IMR-90 (cell line): ENCODE measurements at regions not wholly inside any gene's neighbourhood (a gene's known extent, or its start where the extent isn't known, plus 50 kb on each side); places are given as distances from the start of the nearest gene placed in this dataset.

Source experiments
- ATAC-seq: fragments of 200-7000 bp; cut with Tn5 transposase; 2 replicates; pipeline ENCODE4 v1.9.1; 2020; ENCODE audit warnings: low read depth, mild to moderate bottlenecking, moderate library complexity
- BruUV-seq: library from RNA; stranded (reverse); fragments of 400-500 nt; replicated peaks from 2 replicates; lab custom pipeline; 2021; lab: Mats Ljungman, UMichigan
- CTCF ChIA-PET: fragments of 300-600 bp; formaldehyde crosslinking; extraction: SDS; loops from one replicate; lab custom pipeline; 2021; ENCODE audit warnings: antibody characterized with exemption; lab: Yijun Ruan, JAX
- POLR2A ChIA-PET: fragments of 300-600 bp; sonication (Branson Sonifier 250); formaldehyde crosslinking; loops from one replicate; lab custom pipeline; 2022; ENCODE audit warnings: antibody characterized with exemption; ENCODE audit not compliant: unreplicated experiment; lab: Charles Lee
- DNase-seq: peaks from one replicate; pipeline ENCODE4 v3.0.0; 2013
- H2AFZ ChIP-seq: replicated peaks from 2 replicates; pipeline ENCODE3; 2013; ENCODE audit warnings: low read length, mild to moderate bottlenecking; ENCODE audit not compliant: poor library complexity
- H2AK5ac ChIP-seq: 2 replicates; pipeline ENCODE4 v1.6.1; 2013; ENCODE audit warnings: low read depth, low read length, inconsistent platforms
- H2AK9ac ChIP-seq: replicated peaks from 2 replicates; pipeline ENCODE3; 2013; ENCODE audit warnings: mild to moderate bottlenecking, low read depth, low read length, moderate library complexity; ENCODE audit not compliant: poor library complexity
- H2BK120ac ChIP-seq: 2 replicates; pipeline ENCODE4 v1.6.1; 2013; ENCODE audit warnings: low read depth, low read length, inconsistent platforms
- H2BK15ac ChIP-seq: 3 replicates; pipeline ENCODE4 v1.6.1; 2013; ENCODE audit warnings: low read depth, low read length, inconsistent platforms
- H2BK20ac ChIP-seq: 2 replicates; pipeline ENCODE4 v1.6.1; 2013; ENCODE audit warnings: low read depth, mild to moderate bottlenecking, inconsistent platforms, low read length, moderate library complexity
- H2BK5ac ChIP-seq: 2 replicates; pipeline ENCODE4 v1.6.1; 2013; ENCODE audit warnings: mild to moderate bottlenecking, low read depth, low read length, inconsistent platforms; ENCODE audit not compliant: poor library complexity, severe bottlenecking
- H3K14ac ChIP-seq: replicated peaks from 2 replicates; pipeline ENCODE4 v1.6.1; 2013; ENCODE audit warnings: low read depth, low read length, inconsistent platforms
- H3K18ac ChIP-seq: 2 replicates; pipeline ENCODE4 v1.6.1; 2013; ENCODE audit warnings: low read depth, low read length, control low read depth
- H3K23ac ChIP-seq: 2 replicates; pipeline ENCODE4 v1.6.1; 2013; ENCODE audit warnings: low read depth, low read length, inconsistent platforms
- H3K27ac ChIP-seq: 2 replicates; pipeline ENCODE4 v1.5.1; 2013; ENCODE audit warnings: mild to moderate bottlenecking, control low read depth, low read length; ENCODE audit not compliant: insufficient read depth
- H3K27me3 ChIP-seq: 2 replicates; pipeline ENCODE4 v1.6.1; 2013; ENCODE audit warnings: low read length; ENCODE audit not compliant: control insufficient read depth, insufficient read depth
- H3K36me3 ChIP-seq: 2 replicates; pipeline ENCODE4 v1.6.1; 2013; ENCODE audit warnings: low read length, mixed read lengths; ENCODE audit not compliant: control insufficient read depth, insufficient read depth
- H3K4ac ChIP-seq: 2 replicates; pipeline ENCODE4 v1.6.1; 2013; ENCODE audit warnings: low read depth, low read length, inconsistent platforms
- H3K4me1 ChIP-seq: 2 replicates; pipeline ENCODE4 v1.6.1; 2013; ENCODE audit warnings: low read length, mixed read lengths; ENCODE audit not compliant: control insufficient read depth, insufficient read depth
- H3K4me2 ChIP-seq: 2 replicates; pipeline ENCODE4 v1.6.1; 2013; ENCODE audit warnings: low read depth, mild to moderate bottlenecking, control low read depth, low read length, moderate library complexity
- H3K4me3 ChIP-seq: 2 replicates; pipeline ENCODE4 v1.5.1; 2013; ENCODE audit warnings: low read depth, mild to moderate bottlenecking, control low read depth, low read length, moderate library complexity; ENCODE audit not compliant: insufficient read depth
- H3K56ac ChIP-seq: 2 replicates; pipeline ENCODE4 v1.6.1; 2013; ENCODE audit warnings: low read length, inconsistent platforms; ENCODE audit not compliant: insufficient read depth; ENCODE audit errors: extremely low read depth
- H3K79me1 ChIP-seq, 2 experiments: 2 replicates each; pipeline ENCODE4 v1.6.1; 2013; ENCODE audit warnings: low read length in 2 of 2, inconsistent platforms in 1 of 2, low read depth in 1 of 2
- H3K9ac ChIP-seq: 2 replicates; pipeline ENCODE4 v1.6.1; 2013; ENCODE audit warnings: low read depth, low read length, control low read depth
- H3K9me1 ChIP-seq: 2 replicates; pipeline ENCODE4 v1.6.1; 2013; ENCODE audit warnings: low read length, inconsistent platforms; ENCODE audit not compliant: insufficient read depth
- H3K9me3 ChIP-seq: 2 replicates; pipeline ENCODE4 v1.6.1; 2013; ENCODE audit warnings: low read length; ENCODE audit not compliant: control insufficient read depth, insufficient read depth
- H4K20me1 ChIP-seq: 2 replicates; pipeline ENCODE4 v1.6.1; 2013; ENCODE audit warnings: low read length, inconsistent platforms; ENCODE audit not compliant: insufficient read depth
- H4K5ac ChIP-seq: 2 replicates; pipeline ENCODE4 v1.6.1; 2013; ENCODE audit warnings: mild to moderate bottlenecking, low read depth, low read length, control low read depth
- H4K8ac ChIP-seq, 2 experiments: 2 replicates each; pipeline ENCODE4 v1.6.1; 2013; ENCODE audit warnings: low read depth in 2 of 2, low read length in 2 of 2, control low read depth in 1 of 2, inconsistent platforms in 1 of 2
- H4K91ac ChIP-seq: 2 replicates; pipeline ENCODE4 v1.6.1; 2013; ENCODE audit warnings: low read depth, low read length, inconsistent platforms; ENCODE audit not compliant: insufficient read depth
- BHLHE40 ChIP-seq: fragments of 150-350 bp; IDR thresholded peaks from 2 replicates; pipeline ENCODE4 v1.6.1; 2016; ENCODE audit warnings: mild to moderate bottlenecking, low read depth, low read length
- CEBPB ChIP-seq: IDR thresholded peaks from 2 replicates; pipeline ENCODE4 v1.6.1; 2012; ENCODE audit warnings: low read depth, low read length, improper control_type of control experiment
- CHD1 ChIP-seq: IDR thresholded peaks from 2 replicates; pipeline ENCODE4 v1.6.1; 2012; ENCODE audit warnings: low read depth, low read length, improper control_type of control experiment
- FOS ChIP-seq: fragments of 150-350 bp; IDR thresholded peaks from 2 replicates; pipeline ENCODE4 v1.6.1; 2016; ENCODE audit warnings: low read depth, low read length
- MAFK ChIP-seq: IDR thresholded peaks from 2 replicates; pipeline ENCODE4 v1.6.1; 2012; ENCODE audit warnings: low read depth, low read length, improper control_type of control experiment
- MAZ ChIP-seq: IDR thresholded peaks from 2 replicates; pipeline ENCODE4 v1.6.1; 2012; ENCODE audit warnings: low read depth, mild to moderate bottlenecking, low read length, improper control_type of control experiment, moderate library complexity, borderline replicate concordance
- MXI1 ChIP-seq: IDR thresholded peaks from 2 replicates; pipeline ENCODE4 v1.6.1; 2012; ENCODE audit warnings: low read depth, mild to moderate bottlenecking, low read length, moderate library complexity, borderline replicate concordance
- RAD21 ChIP-seq: IDR thresholded peaks from 2 replicates; pipeline ENCODE4 v1.6.1; 2012; ENCODE audit warnings: low read length, improper control_type of control experiment
- RCOR1 ChIP-seq: IDR thresholded peaks from 2 replicates; pipeline ENCODE4 v1.6.1; 2012; ENCODE audit warnings: mild to moderate bottlenecking, low read length, improper control_type of control experiment; ENCODE audit not compliant: insufficient replicate concordance
- SMC3 ChIP-seq: fragments of 150-350 bp; IDR thresholded peaks from 2 replicates; pipeline ENCODE4 v1.6.1; 2016; ENCODE audit warnings: low read depth, mild to moderate bottlenecking, antibody characterized with exemption, low read length, moderate library complexity
- WGBS, 2 experiments: methylation state at CpG; one replicate each; pipeline versions ENCODE4 v1.1.5 to v1.1.7; 2013; ENCODE audit warnings: missing lambda C conversion rate in 2 of 2; ENCODE audit not compliant: insufficient read length in 1 of 2; ENCODE audit errors: extremely low coverage in 2 of 2; 5-methylcytosine and 5-hydroxymethylcytosine counted together
- dilution Hi-C: fragments of 300-500 bp; cut with HindIII; formaldehyde crosslinking; loops from one replicate; pipeline ENCODE4 v1.14.3; 2018; ENCODE audit warnings: low sequenced_read_pairs; ENCODE audit not compliant: unreplicated experiment
- in situ Hi-C: fragments of 300-500 bp; cut with MboI; formaldehyde crosslinking; loops from 3 replicates; pipeline ENCODE4 v1.14.3; 2019; ENCODE audit warnings: low sequenced_read_pairs, inconsistent platforms, mixed read lengths
- intact Hi-C: fragments of 100-400 bp; cut with micrococcal nuclease; formaldehyde crosslinking; loops from 2 replicates; pipeline ENCODE4 v1.10.0; 2022
- TF ChIP-seq, protein P1 (sequence below): fragments of 150-350 bp; IDR thresholded peaks from 2 replicates; pipeline ENCODE4 v1.6.1; 2016; ENCODE audit warnings: low read depth, mild to moderate bottlenecking, low read length, moderate library complexity, borderline replicate concordance
- TF ChIP-seq, protein P2 (sequence below): fragments of 150-350 bp; IDR thresholded peaks from 2 replicates; pipeline ENCODE4 v1.6.1; 2017; ENCODE audit warnings: mild to moderate bottlenecking, antibody characterized with exemption, low read length, low read depth
- TF ChIP-seq, protein P3 (sequence below): conservative IDR thresholded peaks from 2 replicates; pipeline ENCODE4 v1.5.1; 2012; ENCODE audit warnings: mild to moderate bottlenecking, low read depth, low read length, improper control_type of control experiment

DNA sequence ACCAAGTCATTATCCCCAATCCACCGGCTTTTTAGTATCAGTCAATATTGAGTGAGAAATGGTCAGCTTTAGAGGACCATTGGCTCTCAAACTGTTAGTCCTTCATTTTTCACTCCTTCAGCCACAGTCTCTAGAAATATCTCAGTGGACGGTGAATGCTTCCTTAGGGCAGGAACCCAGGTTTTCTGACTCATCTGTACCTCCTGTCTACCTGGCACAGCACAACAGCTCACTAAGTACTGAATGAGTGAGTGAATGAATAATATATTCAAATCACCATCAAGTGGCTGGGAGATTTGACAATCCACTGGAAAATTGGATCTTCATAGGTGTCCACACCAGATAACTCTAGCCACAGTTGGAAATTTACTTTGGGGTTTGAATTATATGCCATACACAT, 609.5 kb upstream of the CLINT1 start:
- DNase-seq (no peak), ATAC-seq (no peak)
- Histone ChIP-seq H4K5ac (no peak overlapping the region), H2AFZ (no peak overlapping the region), H3K23ac (no peak overlapping the region), H2BK20ac (no peak overlapping the region), H3K4me1 (no peaks in the 10 kb centered on the region), H3K9me3 (no peaks in the 10 kb centered on the region), H3K36me3 (no peaks in the 10 kb centered on the region), H3K79me1 (no peaks in the 10 kb centered on the region), H3K27ac (no peak overlapping the region), H3K56ac (no peak overlapping the region), H2BK5ac (no peak overlapping the region), H2BK15ac (no peak overlapping the region), H2BK120ac (no peak overlapping the region), H3K4me3 (no peak overlapping the region), H4K8ac (no peak overlapping the region), H3K9me1 (no peaks in the 10 kb centered on the region), H3K9ac (no peak overlapping the region), H2AK5ac (no peak overlapping the region), H4K20me1 (no peaks in the 10 kb centered on the region), H3K27me3 (no peaks in the 10 kb centered on the region; the same call in 1 of the 2 replicates), H3K14ac (no peak overlapping the region), H3K4me2 (no peak overlapping the region), H4K91ac (no peak overlapping the region), H2AK9ac (no peak overlapping the region), H3K4ac (no peak overlapping the region), H3K18ac (no peak overlapping the region)
- in situ Hi-C loops (no loop called here), intact Hi-C loops (no loop called here), dilution Hi-C loops (no loop called here)
- WGBS, 2 experiments, result no CpG with 5 or more reads among the region's 2 CpGs
- ChIA-PET POLR2A (no interaction called here), CTCF (interaction anchor here (0.7 kb wide), 1 partner anchor 18 kb away, joined by 3 read pairs; no protein-coding TSS in a partner anchor)
- no TSS peak for BruUV-seq
- TF ChIP-seq, protein P1, sequence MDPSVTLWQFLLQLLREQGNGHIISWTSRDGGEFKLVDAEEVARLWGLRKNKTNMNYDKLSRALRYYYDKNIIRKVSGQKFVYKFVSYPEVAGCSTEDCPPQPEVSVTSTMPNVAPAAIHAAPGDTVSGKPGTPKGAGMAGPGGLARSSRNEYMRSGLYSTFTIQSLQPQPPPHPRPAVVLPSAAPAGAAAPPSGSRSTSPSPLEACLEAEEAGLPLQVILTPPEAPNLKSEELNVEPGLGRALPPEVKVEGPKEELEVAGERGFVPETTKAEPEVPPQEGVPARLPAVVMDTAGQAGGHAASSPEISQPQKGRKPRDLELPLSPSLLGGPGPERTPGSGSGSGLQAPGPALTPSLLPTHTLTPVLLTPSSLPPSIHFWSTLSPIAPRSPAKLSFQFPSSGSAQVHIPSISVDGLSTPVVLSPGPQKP, result no peak
- no peak for TF ChIP-seq CHD1
- no peak for TF ChIP-seq FOS
- TF ChIP-seq CEBPB, result no peak
- TF ChIP-seq MAZ, result no peak
- TF ChIP-seq BHLHE40, result no peak
- TF ChIP-seq SMC3, result no peak
- no peak for TF ChIP-seq RAD21
- TF ChIP-seq MXI1, result no peak
- TF ChIP-seq, protein P2, sequence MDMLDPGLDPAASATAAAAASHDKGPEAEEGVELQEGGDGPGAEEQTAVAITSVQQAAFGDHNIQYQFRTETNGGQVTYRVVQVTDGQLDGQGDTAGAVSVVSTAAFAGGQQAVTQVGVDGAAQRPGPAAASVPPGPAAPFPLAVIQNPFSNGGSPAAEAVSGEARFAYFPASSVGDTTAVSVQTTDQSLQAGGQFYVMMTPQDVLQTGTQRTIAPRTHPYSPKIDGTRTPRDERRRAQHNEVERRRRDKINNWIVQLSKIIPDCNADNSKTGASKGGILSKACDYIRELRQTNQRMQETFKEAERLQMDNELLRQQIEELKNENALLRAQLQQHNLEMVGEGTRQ, result no peak
- TF ChIP-seq, protein P3, sequence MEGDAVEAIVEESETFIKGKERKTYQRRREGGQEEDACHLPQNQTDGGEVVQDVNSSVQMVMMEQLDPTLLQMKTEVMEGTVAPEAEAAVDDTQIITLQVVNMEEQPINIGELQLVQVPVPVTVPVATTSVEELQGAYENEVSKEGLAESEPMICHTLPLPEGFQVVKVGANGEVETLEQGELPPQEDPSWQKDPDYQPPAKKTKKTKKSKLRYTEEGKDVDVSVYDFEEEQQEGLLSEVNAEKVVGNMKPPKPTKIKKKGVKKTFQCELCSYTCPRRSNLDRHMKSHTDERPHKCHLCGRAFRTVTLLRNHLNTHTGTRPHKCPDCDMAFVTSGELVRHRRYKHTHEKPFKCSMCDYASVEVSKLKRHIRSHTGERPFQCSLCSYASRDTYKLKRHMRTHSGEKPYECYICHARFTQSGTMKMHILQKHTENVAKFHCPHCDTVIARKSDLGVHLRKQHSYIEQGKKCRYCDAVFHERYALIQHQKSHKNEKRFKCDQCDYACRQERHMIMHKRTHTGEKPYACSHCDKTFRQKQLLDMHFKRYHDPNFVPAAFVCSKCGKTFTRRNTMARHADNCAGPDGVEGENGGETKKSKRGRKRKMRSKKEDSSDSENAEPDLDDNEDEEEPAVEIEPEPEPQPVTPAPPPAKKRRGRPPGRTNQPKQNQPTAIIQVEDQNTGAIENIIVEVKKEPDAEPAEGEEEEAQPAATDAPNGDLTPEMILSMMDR, result no peak
- TF ChIP-seq MAFK, result no peak
- no peak for TF ChIP-seq RCOR1
